ENCODE measurements at regions not wholly inside any gene's neighbourhood (a gene's known extent, or its start where the extent isn't known, plus 50 kb on each side); places are given as distances from the start of the nearest gene placed in this dataset.

DNA sequence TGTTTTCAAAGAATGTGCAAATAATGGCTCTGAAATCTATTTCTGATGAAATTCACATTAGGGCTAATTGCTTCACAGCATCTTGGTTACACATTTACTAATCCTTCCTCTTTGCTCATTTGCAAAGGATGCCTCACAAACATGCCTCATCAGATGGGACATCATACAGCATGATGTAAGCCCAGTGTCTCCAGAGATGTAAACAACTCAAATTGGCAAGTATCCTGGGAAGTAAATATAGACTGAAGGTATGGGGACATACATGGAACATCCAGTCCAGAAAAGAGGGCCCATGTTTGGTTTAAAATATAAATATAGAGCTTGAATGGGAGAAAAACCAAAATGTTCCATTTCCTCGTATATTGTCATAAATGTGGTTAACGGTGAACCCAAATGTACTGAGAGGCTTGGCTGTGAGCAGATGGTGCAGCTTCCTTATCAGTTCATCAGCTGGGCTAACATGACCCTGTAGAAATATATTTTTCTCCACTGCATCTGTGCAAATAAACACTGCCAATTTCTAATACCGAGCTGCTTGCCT is 142.9 kb upstream of the NUDT7 start:
- TF ChIP-seq, protein P1, sequence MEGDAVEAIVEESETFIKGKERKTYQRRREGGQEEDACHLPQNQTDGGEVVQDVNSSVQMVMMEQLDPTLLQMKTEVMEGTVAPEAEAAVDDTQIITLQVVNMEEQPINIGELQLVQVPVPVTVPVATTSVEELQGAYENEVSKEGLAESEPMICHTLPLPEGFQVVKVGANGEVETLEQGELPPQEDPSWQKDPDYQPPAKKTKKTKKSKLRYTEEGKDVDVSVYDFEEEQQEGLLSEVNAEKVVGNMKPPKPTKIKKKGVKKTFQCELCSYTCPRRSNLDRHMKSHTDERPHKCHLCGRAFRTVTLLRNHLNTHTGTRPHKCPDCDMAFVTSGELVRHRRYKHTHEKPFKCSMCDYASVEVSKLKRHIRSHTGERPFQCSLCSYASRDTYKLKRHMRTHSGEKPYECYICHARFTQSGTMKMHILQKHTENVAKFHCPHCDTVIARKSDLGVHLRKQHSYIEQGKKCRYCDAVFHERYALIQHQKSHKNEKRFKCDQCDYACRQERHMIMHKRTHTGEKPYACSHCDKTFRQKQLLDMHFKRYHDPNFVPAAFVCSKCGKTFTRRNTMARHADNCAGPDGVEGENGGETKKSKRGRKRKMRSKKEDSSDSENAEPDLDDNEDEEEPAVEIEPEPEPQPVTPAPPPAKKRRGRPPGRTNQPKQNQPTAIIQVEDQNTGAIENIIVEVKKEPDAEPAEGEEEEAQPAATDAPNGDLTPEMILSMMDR (IDR thresholded peaks at IDR 0.05): no peak
- TF ChIP-seq POLR2A (IDR thresholded peaks at IDR 0.05) (no peak), EP300 (IDR thresholded peaks at IDR 0.05; ENCODE audit: low read depth) (no peak)

All from transverse colon (tissue), 3 donors.